Muscle layer of colon (tissue), 2 donors: ENCODE measurements at regions not wholly inside any gene's neighbourhood (a gene's known extent, or its start where the extent isn't known, plus 50 kb on each side); places are given as distances from the start of the nearest gene placed in this dataset.

Experiments used
- H3K27ac ChIP-seq: one replicate; pipeline ENCODE4 v1.7.0; 2013; ENCODE audit warnings: low read depth, mild to moderate bottlenecking, low read length, moderate library complexity
- H3K27me3 ChIP-seq, 2 donors: one replicate each; pipeline ENCODE4 v1.7.0; 2013; ENCODE audit warnings: low read length in 2 of 2, mild to moderate bottlenecking in 2 of 2; ENCODE audit not compliant: insufficient read depth in 2 of 2, control insufficient read depth in 1 of 2
- H3K36me3 ChIP-seq: one replicate; pipeline ENCODE4 v1.7.0; 2013; ENCODE audit warnings: mild to moderate bottlenecking, low read length; ENCODE audit not compliant: insufficient read depth
- H3K4me1 ChIP-seq: one replicate; pipeline ENCODE4 v1.7.0; 2013; ENCODE audit warnings: mild to moderate bottlenecking, low read length; ENCODE audit not compliant: insufficient read depth
- H3K4me3 ChIP-seq, 2 donors: one replicate each; pipeline ENCODE4 v1.7.0; 2013; ENCODE audit warnings: low read length in 2 of 2, low read depth in 1 of 2, mild to moderate bottlenecking in 1 of 2, moderate library complexity in 1 of 2
- H3K9ac ChIP-seq: one replicate; pipeline ENCODE4 v1.7.0; 2013; ENCODE audit warnings: low read length
- H3K9me3 ChIP-seq: one replicate; pipeline ENCODE4 v1.7.0; 2013; ENCODE audit warnings: mild to moderate bottlenecking, low read length
- donor health status: abdominal sarcoma.
- donor health status: Adenocarcinoma of cecum.

DNA sequence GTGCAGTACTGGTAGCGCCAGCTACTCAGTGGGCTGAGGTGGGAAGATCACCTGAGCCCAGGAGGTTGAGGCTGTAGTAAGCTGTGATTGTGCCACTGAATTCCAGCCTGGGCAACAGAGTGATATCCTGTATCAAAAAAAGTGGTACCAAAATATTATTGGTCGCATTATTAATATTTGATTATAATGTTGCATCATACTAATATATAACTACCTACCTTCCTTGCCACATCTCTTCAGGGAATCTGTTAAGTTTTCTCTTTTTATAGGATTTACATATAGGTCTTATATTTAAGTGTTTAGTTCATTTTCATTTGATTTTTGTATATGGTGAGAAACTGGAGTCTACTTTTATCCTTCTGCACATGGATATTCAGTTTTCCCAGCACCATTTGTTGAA lies 66.3 kb upstream of the PHACTR3 start:
- Histone ChIP-seq H3K9me3 (no peaks in the 10 kb centered on the region), H3K4me1 (no peaks in the 10 kb centered on the region), H3K4me3 (no peak overlapping the region), H3K27ac (no peak overlapping the region), H3K9ac (no peak overlapping the region), H3K36me3 (no peaks in the 10 kb centered on the region), H3K27me3 (no peaks in the 10 kb centered on the region)

GRCh38 chr20:59547596-59547995 lies 56.7 kb upstream of the PHACTR3 start:
- H3K27me3 ChIP-seq, result peaks cover 0 to 3% of the 10 kb centered on the region in 2 donors
- no peaks in the 10 kb centered on the region for H3K4me1 ChIP-seq
- H3K4me3 ChIP-seq, result no peak overlapping the region
- H3K9me3 ChIP-seq, result no peaks in the 10 kb centered on the region
- H3K9ac ChIP-seq, result no peak overlapping the region
- no peak overlapping the region for H3K27ac ChIP-seq
- no peaks in the 10 kb centered on the region for H3K36me3 ChIP-seq
